ENCODE measurements at regions not wholly inside any gene's neighbourhood (a gene's known extent, or its start where the extent isn't known, plus 50 kb on each side); places are given as distances from the start of the nearest gene placed in this dataset.

- TF ChIP-seq POLR2A (IDR thresholded peaks at IDR 0.05): no peak
- TF ChIP-seq POLR2AphosphoS5 (IDR thresholded peaks at IDR 0.05; ENCODE audit: insufficient read depth in 1 of 2, low read depth in 1 of 2): no peak
Measured at GRCh38 chr5:19256036-19256435, 732.0 kb downstream of the CDH18 start.

Measured in vagina (tissue), 2 donors.